ENCODE measurements at regions not wholly inside any gene's neighbourhood (a gene's known extent, or its start where the extent isn't known, plus 50 kb on each side); places are given as distances from the start of the nearest gene placed in this dataset.

- Histone ChIP-seq H3K4me3 (replicated peaks in 1 of 3; ENCODE audit: insufficient read depth in 1 of 3, low read depth in 2 of 3, low read length in 3 of 3) (no peak overlapping the region), H4K20me1 (ENCODE audit: insufficient read depth, low read length) (no peaks in the 10 kb centered on the region), H3K27ac (ENCODE audit: extremely low read length, insufficient read depth, low read length) (no peak overlapping the region), H3K79me2 (ENCODE audit: insufficient read depth, low read length) (no peaks in the 10 kb centered on the region), H3K36me3 (replicated peaks in 1 of 2; ENCODE audit: control insufficient read depth in 1 of 2, insufficient read depth in 2 of 2, low read length in 2 of 2) (no peaks in the 10 kb centered on the region), H3K27me3 (ENCODE audit: control insufficient read depth in 1 of 2, insufficient read depth in 2 of 2, low read length in 2 of 2) (no peaks in the 10 kb centered on the region), H2AFZ (ENCODE audit: low read length) (no peak overlapping the region), H3K9ac (ENCODE audit: insufficient read depth, low read depth, low read length) (no peak overlapping the region), H3K9me3 (ENCODE audit: low read length) (no peaks in the 10 kb centered on the region), H3K4me1 (ENCODE audit: insufficient read depth, low read length) (no peaks in the 10 kb centered on the region), H3K4me2 (ENCODE audit: low read depth, low read length) (no peak overlapping the region)
- intact Hi-C loops (cut with micrococcal nuclease; ENCODE audit: unreplicated experiment) (no loop called here), in situ Hi-C loops (cut with HindIII; ENCODE audit: extremely low pct_ligation_motif_present, low pct_unique_long_range_greater_than_20kb) (no loop called here)
- ATAC-seq, result no peak
- TF ChIP-seq MXI1 (IDR thresholded peaks at IDR 0.05; ENCODE audit: borderline replicate concordance, low read depth, low read length), result no peak
- no peak for TF ChIP-seq HNF4A (CRISPR knock-in tag; IDR thresholded peaks at IDR 0.05)
- TF ChIP-seq FOXK2 (IDR thresholded peaks at IDR 0.05), result no peak
- no peak for TF ChIP-seq ISX (CRISPR knock-in tag; conservative IDR thresholded peaks at IDR 0.05)
- TF ChIP-seq ZFYVE20 (CRISPR knock-in tag; IDR thresholded peaks at IDR 0.05; ENCODE audit: borderline replicate concordance, low read depth), result no peak
- WGBS (ENCODE audit: low lambda C conversion rate), result 15% methylated on average over 15 of the region's 15 CpGs
- no TSS peak for BruUV-seq (replicated peaks)
- POLR2A ChIA-PET, result no interaction called here
- no peak for FAIRE-seq
- CTCF ChIA-PET (ENCODE audit: low intra/inter-chr PET ratio, low total read pairs), result no interaction called here
- no peak for DNase-seq (ENCODE audit: low spot score)
Observed at GRCh38 chr15:96756656-96757055, 426.2 kb downstream of the NR2F2 start.

DNA sequence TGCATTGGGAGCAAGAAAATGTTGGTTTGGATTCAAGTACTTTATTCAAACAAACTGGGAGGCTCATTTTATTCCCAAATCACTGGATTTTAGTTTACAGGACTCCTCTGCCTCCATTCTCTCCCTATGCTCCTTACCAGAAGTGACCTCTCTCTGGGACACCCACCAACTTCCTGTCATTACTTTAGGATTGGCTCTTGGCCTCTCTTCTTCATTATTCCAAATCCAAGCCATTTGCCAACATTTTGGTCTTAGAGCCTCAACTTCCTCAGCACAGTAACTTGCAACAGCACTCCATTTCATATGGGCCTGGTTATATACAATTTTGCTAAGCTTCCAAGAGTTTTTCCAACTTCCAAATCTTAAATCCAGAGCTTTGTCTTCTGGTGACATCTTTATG, 432.1 kb downstream of the NR2F2 start:
- no peaks in the 10 kb centered on the region for H4K20me1 ChIP-seq (ENCODE audit: insufficient read depth, low read length)
- no peak overlapping the region for H3K27ac ChIP-seq (ENCODE audit: extremely low read length, insufficient read depth, low read length)
- ATAC-seq (no peak), FAIRE-seq (no peak), DNase-seq (ENCODE audit: low spot score) (no peak)
- H3K4me3 ChIP-seq (replicated peaks in 1 of 3; ENCODE audit: insufficient read depth in 1 of 3, low read depth in 2 of 3, low read length in 3 of 3), result no peak overlapping the region
- H3K27me3 ChIP-seq (ENCODE audit: control insufficient read depth in 1 of 2, insufficient read depth in 2 of 2, low read length in 2 of 2), result no peaks in the 10 kb centered on the region
- BruUV-seq (replicated peaks), result no TSS peak
- no peaks in the 10 kb centered on the region for H3K4me1 ChIP-seq (ENCODE audit: insufficient read depth, low read length)
- intact Hi-C loops (cut with micrococcal nuclease; ENCODE audit: unreplicated experiment) (no loop called here), in situ Hi-C loops (cut with HindIII; ENCODE audit: extremely low pct_ligation_motif_present, low pct_unique_long_range_greater_than_20kb) (no loop called here)
- H3K79me2 ChIP-seq (ENCODE audit: insufficient read depth, low read length), result no peaks in the 10 kb centered on the region
- H3K4me2 ChIP-seq (ENCODE audit: low read depth, low read length), result no peak overlapping the region
- no peaks in the 10 kb centered on the region for H3K9me3 ChIP-seq (ENCODE audit: low read length)
- H2AFZ ChIP-seq (ENCODE audit: low read length), result no peak overlapping the region
- CTCF ChIA-PET (ENCODE audit: low intra/inter-chr PET ratio, low total read pairs), result no interaction called here
- H3K9ac ChIP-seq (ENCODE audit: insufficient read depth, low read depth, low read length), result no peak overlapping the region
- POLR2A ChIA-PET, result no interaction called here
- no peaks in the 10 kb centered on the region for H3K36me3 ChIP-seq (replicated peaks in 1 of 2; ENCODE audit: control insufficient read depth in 1 of 2, insufficient read depth in 2 of 2, low read length in 2 of 2)
- TF ChIP-seq, protein P1, sequence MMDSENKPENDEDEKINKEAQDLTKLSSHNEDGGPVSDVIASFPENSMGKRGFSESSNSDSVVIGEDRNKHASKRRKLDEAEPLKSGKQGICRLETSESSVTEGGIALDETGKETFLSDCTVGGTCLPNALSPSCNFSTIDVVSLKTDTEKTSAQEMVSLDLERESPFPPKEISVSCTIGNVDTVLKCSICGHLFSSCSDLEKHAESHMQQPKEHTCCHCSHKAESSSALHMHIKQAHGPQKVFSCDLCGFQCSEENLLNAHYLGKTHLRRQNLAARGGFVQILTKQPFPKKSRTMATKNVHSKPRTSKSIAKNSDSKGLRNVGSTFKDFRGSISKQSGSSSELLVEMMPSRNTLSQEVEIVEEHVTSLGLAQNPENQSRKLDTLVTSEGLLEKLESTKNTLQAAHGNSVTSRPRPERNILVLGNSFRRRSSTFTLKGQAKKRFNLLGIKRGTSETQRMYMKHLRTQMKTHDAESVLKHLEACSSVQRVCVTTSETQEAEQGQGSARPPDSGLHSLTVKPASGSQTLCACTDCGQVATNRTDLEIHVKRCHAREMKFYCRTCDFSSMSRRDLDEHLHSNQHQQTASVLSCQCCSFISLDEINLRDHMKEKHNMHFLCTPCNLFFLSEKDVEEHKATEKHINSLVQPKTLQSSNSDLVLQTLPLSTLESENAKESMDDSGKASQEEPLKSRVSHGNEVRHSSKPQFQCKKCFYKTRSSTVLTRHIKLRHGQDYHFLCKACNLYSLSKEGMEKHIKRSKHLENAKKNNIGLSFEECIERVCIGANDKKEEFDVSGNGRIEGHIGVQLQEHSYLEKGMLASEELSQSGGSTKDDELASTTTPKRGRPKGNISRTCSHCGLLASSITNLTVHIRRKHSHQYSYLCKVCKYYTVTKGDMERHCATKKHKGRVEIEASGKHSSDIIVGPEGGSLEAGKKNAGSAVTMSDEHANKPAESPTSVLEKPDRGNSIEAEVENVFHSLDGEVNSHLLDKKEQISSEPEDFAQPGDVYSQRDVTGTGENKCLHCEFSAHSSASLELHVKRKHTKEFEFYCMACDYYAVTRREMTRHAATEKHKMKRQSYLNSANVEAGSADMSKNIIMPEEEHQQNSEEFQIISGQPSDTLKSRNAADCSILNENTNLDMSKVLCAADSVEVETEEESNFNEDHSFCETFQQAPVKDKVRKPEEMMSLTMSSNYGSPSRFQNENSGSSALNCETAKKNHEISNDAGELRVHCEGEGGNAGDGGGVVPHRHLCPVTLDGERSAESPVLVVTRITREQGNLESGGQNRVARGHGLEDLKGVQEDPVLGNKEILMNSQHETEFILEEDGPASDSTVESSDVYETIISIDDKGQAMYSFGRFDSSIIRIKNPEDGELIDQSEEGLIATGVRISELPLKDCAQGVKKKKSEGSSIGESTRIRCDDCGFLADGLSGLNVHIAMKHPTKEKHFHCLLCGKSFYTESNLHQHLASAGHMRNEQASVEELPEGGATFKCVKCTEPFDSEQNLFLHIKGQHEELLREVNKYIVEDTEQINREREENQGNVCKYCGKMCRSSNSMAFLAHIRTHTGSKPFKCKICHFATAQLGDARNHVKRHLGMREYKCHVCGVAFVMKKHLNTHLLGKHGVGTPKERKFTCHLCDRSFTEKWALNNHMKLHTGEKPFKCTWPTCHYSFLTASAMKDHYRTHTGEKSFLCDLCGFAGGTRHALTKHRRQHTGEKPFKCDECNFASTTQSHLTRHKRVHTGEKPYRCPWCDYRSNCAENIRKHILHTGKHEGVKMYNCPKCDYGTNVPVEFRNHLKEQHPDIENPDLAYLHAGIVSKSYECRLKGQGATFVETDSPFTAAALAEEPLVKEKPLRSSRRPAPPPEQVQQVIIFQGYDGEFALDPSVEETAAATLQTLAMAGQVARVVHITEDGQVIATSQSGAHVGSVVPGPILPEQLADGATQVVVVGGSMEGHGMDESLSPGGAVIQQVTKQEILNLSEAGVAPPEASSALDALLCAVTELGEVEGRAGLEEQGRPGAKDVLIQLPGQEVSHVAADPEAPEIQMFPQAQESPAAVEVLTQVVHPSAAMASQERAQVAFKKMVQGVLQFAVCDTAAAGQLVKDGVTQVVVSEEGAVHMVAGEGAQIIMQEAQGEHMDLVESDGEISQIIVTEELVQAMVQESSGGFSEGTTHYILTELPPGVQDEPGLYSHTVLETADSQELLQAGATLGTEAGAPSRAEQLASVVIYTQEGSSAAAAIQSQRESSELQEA (CRISPR knock-in tag; IDR thresholded peaks at IDR 0.05; ENCODE audit: not compliant biosample characterization), result no peak
- TF ChIP-seq ZNF282 (IDR thresholded peaks at IDR 0.05; ENCODE audit: partially characterized antibody) (no peak), ZBTB8A (CRISPR knock-in tag; IDR thresholded peaks at IDR 0.05; ENCODE audit: borderline replicate concordance, low read depth) (no peak), SAP130 (CRISPR knock-in tag; IDR thresholded peaks at IDR 0.05; ENCODE audit: low read depth) (no peak), ZNF75D (CRISPR knock-in tag; IDR thresholded peaks at IDR 0.05; ENCODE audit: borderline replicate concordance) (no peak), RBAK (CRISPR knock-in tag; IDR thresholded peaks at IDR 0.05) (no peak), ZNF775 (CRISPR knock-in tag; IDR thresholded peaks at IDR 0.05; ENCODE audit: borderline replicate concordance) (no peak)

All from HepG2 (cell line).